K562 (cell line): ENCODE measurements at regions not wholly inside any gene's neighbourhood (a gene's known extent, or its start where the extent isn't known, plus 50 kb on each side); places are given as distances from the start of the nearest gene placed in this dataset.

Source experiments
- KDM2B ChIP-seq: fragments of 250-450 bp; sonication (Bioruptor Pico); IDR thresholded peaks from 2 replicates; pipeline ENCODE4 v1.8.0; 2021; ENCODE audit warnings: mild to moderate bottlenecking, moderate library complexity
- MAFK ChIP-seq: IDR thresholded peaks from 2 replicates; pipeline ENCODE4 v1.6.1; 2011; ENCODE audit warnings: low read length, improper control_type of control experiment
- MGA ChIP-seq: fragments of 450-650 bp; IDR thresholded peaks from 2 replicates; pipeline ENCODE4 v1.6.1; 2016; ENCODE audit warnings: mild to moderate bottlenecking, moderate library complexity
- ZNF398 ChIP-seq: fragments of 250-450 bp; sonication (Bioruptor Pico); IDR thresholded peaks from 2 replicates; pipeline ENCODE4 v1.8.0; 2021; ENCODE audit warnings: moderate library complexity, mild to moderate bottlenecking, inconsistent platforms
- ZNF57 ChIP-seq: fragments of 450-650 bp; formaldehyde crosslinking; IDR thresholded peaks from 2 replicates; pipeline ENCODE4 v1.4.0; 2020; ENCODE audit warnings: mild to moderate bottlenecking, moderate library complexity
- ZNF780A ChIP-seq: fragments of 250-450 bp; sonication (Bioruptor Pico); IDR thresholded peaks from 2 replicates; pipeline ENCODE4 v1.5.0; 2021; ENCODE audit warnings: mild to moderate bottlenecking

- peak; percentile 60 for TF ChIP-seq MGA
- TF ChIP-seq ZNF57 (CRISPR knock-in tag), result no peak
- no peak for TF ChIP-seq ZNF780A
- no peak for TF ChIP-seq KDM2B (CRISPR knock-in tag)
- TF ChIP-seq MAFK, result no peak
- no peak for TF ChIP-seq ZNF398 (CRISPR knock-in tag)
- TF ChIP-seq, all 486 proteins: peak for 13
Observed at GRCh38 chr5:108472237-108472636, 90.3 kb upstream of the FBXL17 start (continued).
